ENCODE measurements at regions not wholly inside any gene's neighbourhood (a gene's known extent, or its start where the extent isn't known, plus 50 kb on each side); places are given as distances from the start of the nearest gene placed in this dataset.

DNA sequence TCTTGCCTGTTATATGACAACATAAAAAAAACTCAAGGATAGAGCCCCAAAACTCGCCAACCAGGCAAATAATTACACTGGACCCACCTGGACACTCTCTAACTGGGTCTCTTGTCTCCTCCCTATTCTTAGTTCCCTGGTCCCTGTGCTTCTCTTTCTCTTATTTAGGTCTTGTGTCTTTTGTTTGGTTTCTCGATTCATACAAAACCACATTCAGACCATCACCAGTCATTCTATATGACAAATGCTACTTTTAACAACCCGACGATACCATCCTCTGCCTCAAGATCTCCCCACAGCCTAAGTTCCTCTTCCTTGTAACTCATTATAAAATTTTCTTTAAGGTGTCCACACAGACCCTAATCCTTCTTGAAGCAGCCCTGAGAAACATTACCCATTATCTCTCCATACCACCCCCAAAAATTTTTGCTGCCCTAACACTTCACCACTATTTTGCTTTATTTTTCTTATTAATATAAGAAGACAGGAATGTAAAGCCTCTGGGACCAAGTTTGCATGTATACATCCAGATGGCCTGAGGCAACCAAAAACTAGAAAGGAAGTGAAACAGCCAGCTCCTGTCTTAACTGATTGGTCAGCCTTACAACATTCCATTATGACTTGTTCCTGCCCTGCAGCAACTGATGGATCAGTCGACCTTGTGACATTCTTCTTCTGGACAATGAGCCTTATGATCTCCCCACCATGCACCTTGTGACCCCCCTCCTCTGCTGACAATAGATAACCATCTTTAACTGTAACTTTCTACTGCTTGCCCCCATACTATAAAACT lies 638.2 kb downstream of the AMY1C start:
- 75% methylated on average over 5 of the region's 5 CpGs for whole genome bisulfite sequencing
- intact Hi-C loops (cut with DNase I) = no loop called here
- no peak overlapping the region for H3K4me3 ChIP-seq
- H3K36me3 ChIP-seq = no peaks in the 10 kb centered on the region
- DNase-seq (ENCODE audit: low spot score) = no peak
- no peaks in the 10 kb centered on the region for H3K4me1 ChIP-seq (replicated peaks)
- H3K27ac ChIP-seq = no peak overlapping the region
- no peaks in the 10 kb centered on the region for H3K9me3 ChIP-seq
- no peaks in the 10 kb centered on the region for H3K27me3 ChIP-seq (replicated peaks; ENCODE audit: insufficient read depth)
- TF ChIP-seq POLR2A (IDR thresholded peaks at IDR 0.05) (no peak), POLR2AphosphoS5 (IDR thresholded peaks at IDR 0.05) (no peak)
- TF ChIP-seq, protein P1, sequence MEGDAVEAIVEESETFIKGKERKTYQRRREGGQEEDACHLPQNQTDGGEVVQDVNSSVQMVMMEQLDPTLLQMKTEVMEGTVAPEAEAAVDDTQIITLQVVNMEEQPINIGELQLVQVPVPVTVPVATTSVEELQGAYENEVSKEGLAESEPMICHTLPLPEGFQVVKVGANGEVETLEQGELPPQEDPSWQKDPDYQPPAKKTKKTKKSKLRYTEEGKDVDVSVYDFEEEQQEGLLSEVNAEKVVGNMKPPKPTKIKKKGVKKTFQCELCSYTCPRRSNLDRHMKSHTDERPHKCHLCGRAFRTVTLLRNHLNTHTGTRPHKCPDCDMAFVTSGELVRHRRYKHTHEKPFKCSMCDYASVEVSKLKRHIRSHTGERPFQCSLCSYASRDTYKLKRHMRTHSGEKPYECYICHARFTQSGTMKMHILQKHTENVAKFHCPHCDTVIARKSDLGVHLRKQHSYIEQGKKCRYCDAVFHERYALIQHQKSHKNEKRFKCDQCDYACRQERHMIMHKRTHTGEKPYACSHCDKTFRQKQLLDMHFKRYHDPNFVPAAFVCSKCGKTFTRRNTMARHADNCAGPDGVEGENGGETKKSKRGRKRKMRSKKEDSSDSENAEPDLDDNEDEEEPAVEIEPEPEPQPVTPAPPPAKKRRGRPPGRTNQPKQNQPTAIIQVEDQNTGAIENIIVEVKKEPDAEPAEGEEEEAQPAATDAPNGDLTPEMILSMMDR (IDR thresholded peaks at IDR 0.05) = no peak

DNA sequence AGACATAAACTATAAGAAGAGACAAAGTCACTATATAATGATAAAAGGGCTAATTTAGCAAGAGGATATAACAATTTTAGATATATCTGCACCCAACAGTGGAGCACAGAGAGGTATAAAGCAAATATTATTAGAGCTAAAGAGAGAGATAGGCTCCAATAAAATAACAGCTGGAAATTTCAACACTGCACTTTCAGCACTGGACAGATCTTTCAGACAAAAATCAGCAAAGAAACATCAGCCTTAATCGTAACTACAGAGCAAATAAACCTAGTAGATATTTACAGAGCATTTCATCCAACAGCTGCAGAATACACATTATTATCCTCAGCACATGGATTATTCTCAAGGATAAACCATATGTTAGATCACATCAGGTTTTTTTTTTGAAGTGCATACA lies 642.9 kb downstream of the AMY1C start:
- no peak for DNase-seq (ENCODE audit: low spot score)
- Histone ChIP-seq H3K4me1 (replicated peaks) (no peaks in the 10 kb centered on the region), H3K36me3 (no peaks in the 10 kb centered on the region), H3K9me3 (no peaks in the 10 kb centered on the region), H3K27me3 (replicated peaks; ENCODE audit: insufficient read depth) (no peaks in the 10 kb centered on the region), H3K4me3 (no peak overlapping the region), H3K27ac (no peak overlapping the region)
- TF ChIP-seq POLR2AphosphoS5 (IDR thresholded peaks at IDR 0.05) (no peak), POLR2A (IDR thresholded peaks at IDR 0.05) (no peak)
- TF ChIP-seq, protein P1 (IDR thresholded peaks at IDR 0.05) = no peak
- 33% methylated on average over 1 of the region's 1 CpG for WGBS
- intact Hi-C loops (cut with DNase I) = no loop called here

DNA sequence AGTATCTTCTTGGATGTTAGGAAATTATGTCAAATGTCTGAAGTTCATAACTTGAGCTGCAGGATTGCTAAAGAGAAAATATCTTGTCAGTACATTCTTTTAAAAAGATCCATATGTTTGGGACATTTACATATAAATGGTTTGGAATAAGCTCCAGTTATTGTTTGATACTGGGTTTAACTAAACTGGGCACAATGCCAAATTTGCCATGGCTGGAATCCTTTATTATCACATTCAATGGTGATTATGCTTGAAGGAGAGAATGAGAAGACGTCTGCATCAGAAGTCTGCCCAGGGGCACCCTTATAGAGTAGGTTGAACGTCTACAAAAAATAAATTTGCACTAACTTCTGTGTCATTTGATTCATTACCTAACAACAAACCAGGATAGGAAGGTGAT lies 652.5 kb downstream of the AMY1C start:
- intact Hi-C loops (cut with DNase I) = no loop called here
- no peaks in the 10 kb centered on the region for H3K4me1 ChIP-seq (replicated peaks)
- H3K36me3 ChIP-seq = no peaks in the 10 kb centered on the region
- no peaks in the 10 kb centered on the region for H3K9me3 ChIP-seq
- H3K27ac ChIP-seq = no peak overlapping the region
- WGBS = 22% methylated on average over 2 of the region's 2 CpGs
- no peak for DNase-seq (ENCODE audit: low spot score)
- no peak overlapping the region for H3K4me3 ChIP-seq
- no peak for TF ChIP-seq POLR2AphosphoS5 (IDR thresholded peaks at IDR 0.05)
- no peaks in the 10 kb centered on the region for H3K27me3 ChIP-seq (replicated peaks; ENCODE audit: insufficient read depth)

- 91% methylated on average over 1 of the region's 1 CpG for WGBS
- no peaks in the 10 kb centered on the region for H3K36me3 ChIP-seq
- DNase-seq (ENCODE audit: low spot score) = no peak
- H3K27me3 ChIP-seq (replicated peaks; ENCODE audit: insufficient read depth) = no peaks in the 10 kb centered on the region
- no peaks in the 10 kb centered on the region for H3K9me3 ChIP-seq
- intact Hi-C loops (cut with DNase I) = no loop called here
- no peak overlapping the region for H3K4me3 ChIP-seq
- no peak overlapping the region for H3K27ac ChIP-seq
- no peaks in the 10 kb centered on the region for H3K4me1 ChIP-seq (replicated peaks)
- TF ChIP-seq POLR2A (IDR thresholded peaks at IDR 0.05) (no peak), POLR2AphosphoS5 (IDR thresholded peaks at IDR 0.05) (no peak)
- TF ChIP-seq, protein P1 (IDR thresholded peaks at IDR 0.05) = no peak
Measured at GRCh38 chr1:104403883-104404282, 654.2 kb downstream of the AMY1C start.

DNA sequence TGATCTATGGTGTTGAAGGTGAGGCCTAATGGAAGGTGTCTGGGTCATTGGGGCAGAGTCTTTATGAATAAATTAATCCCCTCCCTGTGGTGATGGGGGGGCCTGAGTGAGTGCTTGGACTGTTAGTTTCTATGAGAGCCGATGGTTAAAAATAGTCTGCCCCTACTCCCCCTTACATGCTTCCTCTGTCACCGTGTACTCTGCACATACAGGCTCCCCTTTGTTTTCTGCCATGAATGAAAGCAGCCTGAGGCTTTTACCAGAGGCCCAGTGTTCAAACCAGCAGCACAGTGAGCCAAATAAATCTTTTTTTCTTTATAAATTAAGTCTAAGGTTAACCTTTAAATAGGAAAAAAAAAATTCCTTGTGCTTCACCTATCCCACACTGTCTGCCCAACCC lies 657.0 kb downstream of the AMY1C start:
- H3K9me3 ChIP-seq = no peaks in the 10 kb centered on the region
- no peak for DNase-seq (ENCODE audit: low spot score)
- no peaks in the 10 kb centered on the region for H3K4me1 ChIP-seq (replicated peaks)
- no peaks in the 10 kb centered on the region for H3K36me3 ChIP-seq
- intact Hi-C loops (cut with DNase I) = no loop called here
- H3K4me3 ChIP-seq = no peak overlapping the region
- H3K27me3 ChIP-seq (replicated peaks; ENCODE audit: insufficient read depth) = no peaks in the 10 kb centered on the region
- no peak overlapping the region for H3K27ac ChIP-seq
- TF ChIP-seq, protein P1 (IDR thresholded peaks at IDR 0.05) = no peak
- TF ChIP-seq POLR2A (IDR thresholded peaks at IDR 0.05) = no peak
- TF ChIP-seq POLR2AphosphoS5 (IDR thresholded peaks at IDR 0.05) = no peak
- WGBS = 40% methylated on average over 2 of the region's 2 CpGs
